Amniotic epithelial cell (primary cell): ENCODE measurements at regions not wholly inside any gene's neighbourhood (a gene's known extent, or its start where the extent isn't known, plus 50 kb on each side); places are given as distances from the start of the nearest gene placed in this dataset.

Experiments used
- DNase-seq: peaks from one replicate; pipeline ENCODE4 v3.0.0-alpha.2; 2010; ENCODE audit warnings: low read depth

- DNase-seq: no peak
Observed at GRCh38 chr5:136689552-136689951, 324.2 kb upstream of the TRPC7 start.

- peak; percentile 85 for DNase-seq
Observed at GRCh38 chr5:136686192-136686872, 321.0 kb upstream of the TRPC7 start.

GRCh38 chr5:136682986-136683385 lies 317.6 kb upstream of the TRPC7 start:
- peak; percentile 14 for DNase-seq

- DNase-seq: no peak
Observed at GRCh38 chr5:136679233-136679632, 313.9 kb upstream of the TRPC7 start.

GRCh38 chr5:136677217-136677616 lies 311.9 kb upstream of the TRPC7 start:
- DNase-seq: peak; percentile 54

- no peak for DNase-seq
Observed at GRCh38 chr5:136676685-136677084, 311.3 kb upstream of the TRPC7 start.

GRCh38 chr5:136675769-136676168 lies 310.4 kb upstream of the TRPC7 start:
- DNase-seq: no peak

- DNase-seq: no peak
Observed at GRCh38 chr5:136674178-136674577, 308.8 kb upstream of the TRPC7 start.

GRCh38 chr5:136667789-136668188 lies 302.4 kb upstream of the TRPC7 start:
- DNase-seq: no peak

- no peak for DNase-seq
Observed at GRCh38 chr5:136666970-136667620, 301.8 kb upstream of the TRPC7 start.

GRCh38 chr5:136665331-136665730 lies 300.0 kb upstream of the TRPC7 start:
- no peak for DNase-seq

- no peak for DNase-seq
Observed at GRCh38 chr5:136661026-136661425, 295.7 kb upstream of the TRPC7 start.

- peak; percentile 82 for DNase-seq
Observed at GRCh38 chr5:136656811-136657210, 291.5 kb upstream of the TRPC7 start.

GRCh38 chr5:136655468-136655867 lies 290.1 kb upstream of the TRPC7 start:
- peak; percentile 87 for DNase-seq

- no peak for DNase-seq
Observed at GRCh38 chr5:136646915-136647314, 281.6 kb upstream of the TRPC7 start.

GRCh38 chr5:136642976-136643375 lies 277.6 kb upstream of the TRPC7 start:
- no peak for DNase-seq

GRCh38 chr5:136639616-136640015 lies 274.3 kb upstream of the TRPC7 start:
- DNase-seq: no peak

- no peak for DNase-seq
Observed at GRCh38 chr5:136638084-136638483, 272.7 kb upstream of the TRPC7 start.

- DNase-seq: no peak
Observed at GRCh38 chr5:136636001-136636400, 270.7 kb upstream of the TRPC7 start.

GRCh38 chr5:136631186-136631585 lies 265.8 kb upstream of the TRPC7 start:
- DNase-seq: peak; percentile 80

GRCh38 chr5:136629125-136629792 lies 263.9 kb upstream of the TRPC7 start:
- DNase-seq: peak; percentile 21

- no peak for DNase-seq
Observed at GRCh38 chr5:136626531-136626930, 261.2 kb upstream of the TRPC7 start.

- DNase-seq: no peak
Observed at GRCh38 chr5:136622747-136623146, 257.4 kb upstream of the TRPC7 start.
